H1 (cell line): ENCODE measurements at regions not wholly inside any gene's neighbourhood (a gene's known extent, or its start where the extent isn't known, plus 50 kb on each side); places are given as distances from the start of the nearest gene placed in this dataset.

Experiments used
- CTCF ChIA-PET: fragments of 300-600 bp; sonication (Branson Sonifier 250); formaldehyde crosslinking; loops from one replicate; lab custom pipeline; 2021; ENCODE audit not compliant: partially characterized antibody; lab: Charles Lee
- POLR2A ChIA-PET: fragments of 300-600 bp; sonication (Branson Sonifier 250); formaldehyde crosslinking; loops from one replicate; lab custom pipeline; 2021; ENCODE audit warnings: inconsistent platforms; ENCODE audit not compliant: partially characterized antibody; lab: Charles Lee
- DNase-seq, 2 experiments: peaks; one replicate each; pipeline versions ENCODE4 v3.0.0 to v3.0.0-alpha.2; 2010 to 2022; ENCODE audit warnings: low spot score in 2 of 2, low read depth in 1 of 2, mixed read lengths in 1 of 2
- FAIRE-seq: peaks from 2 replicates; lab custom pipeline; 2011; peaks lifted over from hg19 to GRCh38; lab: Jason Lieb, UNC
- H2AFZ ChIP-seq: 2 replicates; pipeline ENCODE4 v1.8.1; 2012; ENCODE audit warnings: low read length, inconsistent platforms
- H2AK5ac ChIP-seq: 2 replicates; pipeline ENCODE4 v1.6.1; 2013; ENCODE audit warnings: low read depth, low read length
- H2BK120ac ChIP-seq: replicated peaks from 2 replicates; pipeline ENCODE3; 2013; ENCODE audit warnings: low read depth, low read length, inconsistent platforms
- H2BK12ac ChIP-seq: 2 replicates; pipeline ENCODE4 v1.6.1; 2013; ENCODE audit warnings: low read depth, low read length
- H2BK15ac ChIP-seq: 2 replicates; pipeline ENCODE4 v1.6.1; 2013; ENCODE audit warnings: low read length
- H2BK20ac ChIP-seq: 2 replicates; pipeline ENCODE4 v1.6.1; 2013; ENCODE audit warnings: low read length
- H2BK5ac ChIP-seq: 2 replicates; pipeline ENCODE4 v1.6.1; 2013; ENCODE audit warnings: low read depth, low read length
- H3K14ac ChIP-seq: 2 replicates; pipeline ENCODE4 v1.6.1; 2013; ENCODE audit warnings: inconsistent platforms; ENCODE audit not compliant: insufficient read length
- H3K18ac ChIP-seq: 2 replicates; pipeline ENCODE4 v1.6.1; 2013; ENCODE audit warnings: low read length; ENCODE audit errors: extremely low read depth
- H3K23ac ChIP-seq: 2 replicates; pipeline ENCODE4 v1.6.1; 2013; ENCODE audit warnings: inconsistent platforms; ENCODE audit not compliant: insufficient read length
- H3K23me2 ChIP-seq: 2 replicates; pipeline ENCODE4 v1.6.1; 2013; ENCODE audit warnings: low read depth, low read length
- H3K27ac ChIP-seq: 2 replicates; pipeline ENCODE4 v1.6.1; 2011; ENCODE audit warnings: low read depth, low read length, inconsistent platforms
- H3K27me3 ChIP-seq, 4 experiments: replicated peaks in 1 of 4; 1 replicate in 1 of 4; 2 replicates in 3 of 4; pipeline versions ENCODE4 v1.6.1 to v1.8.1; 2011 to 2013; ENCODE audit warnings: low read length in 3 of 4, mild to moderate bottlenecking in 3 of 4, inconsistent platforms in 2 of 4, mixed read lengths in 2 of 4, moderate library complexity in 1 of 4; ENCODE audit not compliant: control insufficient read depth in 3 of 4, insufficient read depth in 3 of 4; ENCODE audit errors: extremely low read depth in 1 of 4
- H3K36me3 ChIP-seq, 4 experiments: 2 replicates each; pipeline versions ENCODE4 v1.6.1 to v1.8.1; 2011 to 2013; ENCODE audit warnings: mild to moderate bottlenecking in 4 of 4, low read length in 3 of 4, moderate library complexity in 2 of 4, control low read depth in 1 of 4, inconsistent platforms in 1 of 4; ENCODE audit not compliant: insufficient read depth in 4 of 4, control insufficient read depth in 2 of 4
- H3K4ac ChIP-seq: replicated peaks from 2 replicates; pipeline ENCODE3; 2013; ENCODE audit warnings: low read length, low read depth, mixed read lengths, inconsistent platforms; ENCODE audit not compliant: insufficient read length
- H3K4me1 ChIP-seq, 4 experiments: replicated peaks in 1 of 4; 1 replicate in 1 of 4; 2 replicates in 3 of 4; pipeline versions ENCODE4 v1.6.1 to v1.8.1; 2011 to 2013; ENCODE audit warnings: low read length in 3 of 4, inconsistent platforms in 2 of 4, mixed read lengths in 1 of 4; ENCODE audit not compliant: insufficient read depth in 4 of 4, control insufficient read depth in 3 of 4
- H3K4me2 ChIP-seq, 2 experiments: 2 replicates each; pipeline versions ENCODE4 v1.6.1 to v1.8.1; 2011 to 2013; ENCODE audit warnings: low read depth in 2 of 2, low read length in 2 of 2, control low read depth in 1 of 2, inconsistent platforms in 1 of 2, mild to moderate bottlenecking in 1 of 2; ENCODE audit not compliant: insufficient read depth in 1 of 2
- H3K4me3 ChIP-seq, 4 experiments: fragments of 200-600, 300-600 bp in 1 of 4; sonication (generic), shearing (Covaris generic), sonication (Bioruptor Twin) in 1 of 4; 2 replicates each; pipeline versions ENCODE4 v1.5.1 to v1.8.1; 2011 to 2016; ENCODE audit warnings: low read length in 4 of 4, low read depth in 3 of 4, control low read depth in 2 of 4, inconsistent platforms in 2 of 4, mild to moderate bottlenecking in 2 of 4, mixed read lengths in 1 of 4, moderate library complexity in 1 of 4; ENCODE audit not compliant: insufficient read depth in 2 of 4; ENCODE audit errors: extremely low read depth in 1 of 4
- H3K56ac ChIP-seq: replicated peaks from 2 replicates; pipeline ENCODE3; 2013; ENCODE audit warnings: low read depth, mild to moderate bottlenecking, mixed read lengths, low read length, inconsistent platforms; ENCODE audit not compliant: insufficient read length
- H3K79me1 ChIP-seq: 2 replicates; pipeline ENCODE4 v1.6.1; 2013; ENCODE audit warnings: low read depth, low read length, control low read depth
- H3K79me2 ChIP-seq, 2 experiments: 2 replicates each; pipeline versions ENCODE4 v1.6.1 to v1.8.1; 2012 to 2013; ENCODE audit warnings: low read length in 2 of 2, mild to moderate bottlenecking in 2 of 2, inconsistent platforms in 1 of 2; ENCODE audit not compliant: insufficient read depth in 2 of 2, control insufficient read depth in 1 of 2
- H3K9ac ChIP-seq, 4 experiments: replicated peaks in 1 of 4; 1 replicate in 1 of 4; 2 replicates in 3 of 4; pipeline versions ENCODE4 v1.6.1 to v1.8.1; 2011 to 2013; ENCODE audit warnings: low read depth in 3 of 4, low read length in 3 of 4, control low read depth in 2 of 4, mild to moderate bottlenecking in 2 of 4, moderate library complexity in 2 of 4, inconsistent platforms in 1 of 4; ENCODE audit errors: extremely low read depth in 1 of 4
- H3K9me3 ChIP-seq, 2 experiments: 2 replicates each; pipeline versions ENCODE4 v1.6.1 to v1.8.1; 2012 to 2013; ENCODE audit warnings: mild to moderate bottlenecking in 2 of 2, moderate library complexity in 2 of 2, control low read depth in 1 of 2, inconsistent platforms in 1 of 2, low read depth in 1 of 2, low read length in 1 of 2, mixed read lengths in 1 of 2; ENCODE audit not compliant: insufficient read depth in 2 of 2
- H4K20me1 ChIP-seq, 2 experiments: replicated peaks in 1 of 2; 2 replicates each; pipeline versions ENCODE3 to v1.8.1; 2011 to 2013; ENCODE audit warnings: inconsistent platforms in 2 of 2, low read length in 2 of 2, mild to moderate bottlenecking in 1 of 2; ENCODE audit not compliant: insufficient read depth in 2 of 2, control insufficient read depth in 1 of 2
- H4K5ac ChIP-seq: 2 replicates; pipeline ENCODE4 v1.6.1; 2013; ENCODE audit warnings: low read length, low read depth, mixed read lengths, inconsistent platforms; ENCODE audit not compliant: insufficient read length
- H4K8ac ChIP-seq: 2 replicates; pipeline ENCODE4 v1.8.0; 2013; ENCODE audit warnings: mild to moderate bottlenecking, moderate library complexity, low read length, inconsistent platforms; ENCODE audit not compliant: insufficient read depth; ENCODE audit errors: extremely low read depth
- H4K91ac ChIP-seq: replicated peaks from 2 replicates; pipeline ENCODE3; 2013; ENCODE audit warnings: low read length, mixed read lengths, inconsistent platforms; ENCODE audit not compliant: insufficient read length
- BACH1 ChIP-seq: IDR thresholded peaks from 2 replicates; pipeline ENCODE4 v1.6.1; 2012; ENCODE audit warnings: low read length, improper control_type of control experiment
- BCL11A ChIP-seq, 2 experiments: IDR thresholded peaks; one replicate each; pipeline ENCODE4 v1.6.1; 2011; ENCODE audit warnings: low read depth in 2 of 2, low read length in 2 of 2, mild to moderate bottlenecking in 2 of 2
- CTCF ChIP-seq, 3 experiments: IDR thresholded peaks; 1 replicate in 2 of 3; 2 replicates in 1 of 3; pipeline versions ENCODE4 v1.5.1 to v1.6.1; 2011; ENCODE audit warnings: low read length in 3 of 3, mild to moderate bottlenecking in 3 of 3, inconsistent platforms in 2 of 3, low read depth in 1 of 3, moderate library complexity in 1 of 3; ENCODE audit not compliant: insufficient read depth in 1 of 3; ENCODE audit errors: control extremely low read depth in 1 of 3
- EZH2 ChIP-seq: fragments of 200-600 bp; sonication (generic); IDR thresholded peaks from 2 replicates; pipeline ENCODE4 v1.7.1; 2012; ENCODE audit warnings: low read depth, mild to moderate bottlenecking, moderate library complexity, low read length, inconsistent platforms; ENCODE audit not compliant: severe bottlenecking
- HDAC2 ChIP-seq, 2 experiments: fragments of 300-600 bp in 1 of 2; sonication (generic) in 1 of 2; IDR thresholded peaks; 2 replicates each; pipeline ENCODE4 v1.6.1; 2011 to 2012; ENCODE audit warnings: low read depth in 2 of 2, low read length in 2 of 2, mild to moderate bottlenecking in 2 of 2, moderate library complexity in 2 of 2, borderline replicate concordance in 1 of 2, inconsistent platforms in 1 of 2
- POLR2AphosphoS5 ChIP-seq: IDR thresholded peaks from 2 replicates; pipeline ENCODE4 v1.6.1; 2011; ENCODE audit warnings: low read depth, low read length
- SP1 ChIP-seq: IDR thresholded peaks from 2 replicates; pipeline ENCODE4 v1.6.1; 2011; ENCODE audit warnings: low read depth, low read length
- SRF ChIP-seq: IDR thresholded peaks from 2 replicates; pipeline ENCODE4 v1.6.1; 2011; ENCODE audit warnings: mild to moderate bottlenecking, low read depth, low read length, moderate library complexity
- WGBS, 2 experiments: shearing (Covaris generic) in 1 of 2; methylation state at CpG; one replicate each; pipeline versions ENCODE4 v1.1.6 to v1.1.7; 2013 to 2015; ENCODE audit warnings: low lambda C conversion rate in 2 of 2, mixed read lengths in 2 of 2, inconsistent platforms in 1 of 2, low coverage in 1 of 2, missing lambda C conversion rate in 1 of 2; ENCODE audit not compliant: insufficient replicate concordance in 2 of 2, insufficient coverage in 1 of 2, insufficient read length in 1 of 2; ENCODE audit errors: extremely low coverage in 1 of 2, missing lambda C conversion rate in 1 of 2; 5-methylcytosine and 5-hydroxymethylcytosine counted together

GRCh38 chr18:77777163-77777562 lies 527.5 kb downstream of the GALR1 start:
- 92% methylated on average over 11 of the region's 11 CpGs; no CpG with 5 or more reads in 1 of the 2 experiments for WGBS, 2 experiments
- Histone ChIP-seq H3K27me3 (no peaks in the 10 kb centered on the region), H2BK20ac (no peak overlapping the region), H3K4ac (no peak overlapping the region), H3K4me3 (no peak overlapping the region), H4K91ac (no peak overlapping the region), H2BK120ac (no peak overlapping the region), H4K8ac (no peak overlapping the region), H3K4me2 (no peak overlapping the region), H3K56ac (no peak overlapping the region), H2AFZ (no peak overlapping the region), H3K23me2 (no peaks in the 10 kb centered on the region), H3K36me3 (no peaks in the 10 kb centered on the region; a peak in 1 of 8 replicates), H2BK15ac (no peak overlapping the region), H4K20me1 (no peaks in the 10 kb centered on the region), H3K9ac (no peak overlapping the region), H3K9me3 (no peaks in the 10 kb centered on the region), H3K79me2 (no peaks in the 10 kb centered on the region), H2BK12ac (no peak overlapping the region), H3K27ac (no peak overlapping the region), H3K4me1 (no peaks in the 10 kb centered on the region), H4K5ac (no peak overlapping the region), H3K23ac (no peak overlapping the region), H2BK5ac (no peak overlapping the region), H3K18ac (no peak overlapping the region), H2AK5ac (no peak overlapping the region), H3K79me1 (no peaks in the 10 kb centered on the region), H3K14ac (no peak overlapping the region)
- ChIA-PET POLR2A (no interaction called here), CTCF (interaction anchor here (1.7 kb wide), 1 partner anchor 12 kb away, joined by 6 read pairs; no protein-coding TSS in a partner anchor)
- DNase-seq, result no peak
- FAIRE-seq, result no peak
- TF ChIP-seq BACH1 (no peak), SP1 (no peak), BCL11A (IDR thresholded peaks at IDR 0.05; ENCODE audit: low read depth in 2 of 2, low read length in 2 of 2) (no peak), POLR2AphosphoS5 (no peak), HDAC2 (IDR thresholded peaks at IDR 0.05; ENCODE audit: borderline replicate concordance in 1 of 2, low read depth in 2 of 2, low read length in 2 of 2) (no peak), EZH2 (no peak), SRF (no peak), CTCF (IDR thresholded peaks at IDR 0.05; ENCODE audit: control extremely low read depth in 1 of 3, insufficient read depth in 1 of 3, low read depth in 1 of 3, low read length in 3 of 3) (no peak)
